Mesenchymal stem cell (in vitro differentiated cells and primary cell): ENCODE measurements at regions not wholly inside any gene's neighbourhood (a gene's known extent, or its start where the extent isn't known, plus 50 kb on each side); places are given as distances from the start of the nearest gene placed in this dataset.

Source experiments
- DNase-seq: peaks from one replicate; pipeline ENCODE4 v3.0.0-alpha.2; 2013
- H2AFZ ChIP-seq: one replicate; pipeline ENCODE4 v1.6.1; 2013; ENCODE audit warnings: low read depth, mild to moderate bottlenecking, control low read depth, inconsistent platforms, low read length, moderate library complexity
- H2AK5ac ChIP-seq: 2 replicates; pipeline ENCODE4 v1.6.1; 2013; ENCODE audit warnings: low read length, moderate library complexity, mild to moderate bottlenecking, inconsistent platforms; ENCODE audit not compliant: severe bottlenecking
- H2BK120ac ChIP-seq: one replicate; pipeline ENCODE4 v1.6.1; 2013; ENCODE audit warnings: low read depth, mild to moderate bottlenecking, inconsistent platforms, low read length, moderate library complexity
- H2BK12ac ChIP-seq, 2 experiments: one replicate each; pipeline ENCODE4 v1.6.1; 2013; ENCODE audit warnings: inconsistent platforms in 2 of 2, low read length in 2 of 2, mild to moderate bottlenecking in 2 of 2, moderate library complexity in 2 of 2, control low read depth in 1 of 2
- H2BK15ac ChIP-seq: one replicate; pipeline ENCODE4 v1.6.1; 2013; ENCODE audit warnings: mild to moderate bottlenecking, low read depth, inconsistent platforms; ENCODE audit not compliant: poor library complexity, severe bottlenecking
- H2BK5ac ChIP-seq: 2 replicates; pipeline ENCODE4 v1.6.1; 2013; ENCODE audit warnings: low read depth, mild to moderate bottlenecking, low read length, control low read depth, inconsistent platforms; ENCODE audit not compliant: poor library complexity, severe bottlenecking
- H3K14ac ChIP-seq, 2 experiments: one replicate each; pipeline ENCODE4 v1.6.1; 2013; ENCODE audit warnings: inconsistent platforms in 2 of 2, low read length in 2 of 2, control low read depth in 1 of 2, mild to moderate bottlenecking in 1 of 2, moderate library complexity in 1 of 2
- H3K18ac ChIP-seq, 2 experiments: one replicate each; pipeline ENCODE4 v1.6.1; 2013; ENCODE audit warnings: inconsistent platforms in 2 of 2, low read length in 2 of 2, control low read depth in 1 of 2, low read depth in 1 of 2, mild to moderate bottlenecking in 1 of 2
- H3K23ac ChIP-seq, 2 experiments: one replicate each; pipeline ENCODE4 v1.6.1; 2013; ENCODE audit warnings: inconsistent platforms in 2 of 2, low read length in 2 of 2, mild to moderate bottlenecking in 2 of 2, moderate library complexity in 2 of 2, control low read depth in 1 of 2
- H3K27ac ChIP-seq: 2 replicates; pipeline ENCODE4 v1.5.1; 2013; ENCODE audit warnings: mild to moderate bottlenecking, moderate library complexity, low read length, control low read depth, inconsistent platforms; ENCODE audit not compliant: poor library complexity, severe bottlenecking
- H3K27me3 ChIP-seq, 2 experiments: 2 replicates each; pipeline versions ENCODE4 v1.6.1 to v1.7.0; 2013; ENCODE audit warnings: low read length in 2 of 2, mild to moderate bottlenecking in 2 of 2, moderate library complexity in 2 of 2, control low read depth in 1 of 2, inconsistent platforms in 1 of 2; ENCODE audit not compliant: control insufficient read depth in 1 of 2, insufficient read depth in 1 of 2
- H3K36me3 ChIP-seq, 2 experiments: 2 replicates each; pipeline versions ENCODE4 v1.6.1 to v1.7.0; 2013; ENCODE audit warnings: low read length in 2 of 2, control low read depth in 1 of 2, inconsistent platforms in 1 of 2, low read depth in 1 of 2, mild to moderate bottlenecking in 1 of 2; ENCODE audit not compliant: insufficient read depth in 2 of 2, control insufficient read depth in 1 of 2
- H3K4ac ChIP-seq, 2 experiments: one replicate each; pipeline ENCODE4 v1.6.1; 2013; ENCODE audit warnings: inconsistent platforms in 2 of 2, low read length in 2 of 2, mild to moderate bottlenecking in 2 of 2, moderate library complexity in 2 of 2, control low read depth in 1 of 2, low read depth in 1 of 2
- H3K4me1 ChIP-seq: 2 replicates; pipeline ENCODE4 v1.6.1; 2013; ENCODE audit warnings: low read depth, low read length, control low read depth; ENCODE audit not compliant: control insufficient read depth, insufficient read depth
- H3K4me2 ChIP-seq: 2 replicates; pipeline ENCODE4 v1.6.1; 2013; ENCODE audit warnings: low read length, mild to moderate bottlenecking, inconsistent platforms; ENCODE audit not compliant: poor library complexity, severe bottlenecking
- H3K4me3 ChIP-seq, 2 experiments: 2 replicates each; pipeline versions ENCODE4 v1.5.1 to v1.7.0; 2013; ENCODE audit warnings: low read length in 2 of 2, mild to moderate bottlenecking in 2 of 2, control low read depth in 1 of 2, low read depth in 1 of 2; ENCODE audit not compliant: insufficient read depth in 1 of 2
- H3K79me1 ChIP-seq: replicated peaks from 2 replicates; pipeline ENCODE4 v1.6.1; 2013; ENCODE audit warnings: mild to moderate bottlenecking, control low read depth, low read length, inconsistent platforms; ENCODE audit not compliant: poor library complexity, severe bottlenecking
- H3K9ac ChIP-seq: 2 replicates; pipeline ENCODE4 v1.7.0; 2013; ENCODE audit warnings: mild to moderate bottlenecking, low read length, moderate library complexity
- H3K9me3 ChIP-seq: 2 replicates; pipeline ENCODE4 v1.7.0; 2013; ENCODE audit warnings: mild to moderate bottlenecking, low read length; ENCODE audit not compliant: control insufficient read depth
- H4K8ac ChIP-seq: one replicate; pipeline ENCODE4 v1.6.1; 2013; ENCODE audit warnings: inconsistent platforms, mild to moderate bottlenecking, low read length, moderate library complexity
- H4K91ac ChIP-seq: one replicate; pipeline ENCODE4 v1.6.1; 2013; ENCODE audit warnings: mild to moderate bottlenecking, low read length, inconsistent platforms
- WGBS: methylation state at CpG from one replicate; pipeline ENCODE4 v1.1.7; 2013; ENCODE audit warnings: mixed read lengths; 5-methylcytosine and 5-hydroxymethylcytosine counted together

GRCh38 chr5:142532781-142533176, 153.1 kb downstream of the FGF1 start:
- 98% methylated on average over 3 of the region's 4 CpGs for WGBS

GRCh38 chr5:142531977-142532780, 153.7 kb downstream of the FGF1 start:
- H3K27me3 ChIP-seq = no peaks in the 10 kb centered on the region
- H3K4ac ChIP-seq = no peak overlapping the region
- H3K14ac ChIP-seq = no peak overlapping the region
- no peak overlapping the region for H4K8ac ChIP-seq
- H3K9ac ChIP-seq = no peak overlapping the region
- 88% methylated on average over 8 of the region's 9 CpGs for WGBS
- H3K4me1 ChIP-seq = peaks cover 5% of the 10 kb centered on the region
- no peak overlapping the region for H2BK15ac ChIP-seq
- H2BK12ac ChIP-seq = no peak overlapping the region
- no peaks in the 10 kb centered on the region for H3K79me1 ChIP-seq
- no peak overlapping the region for H2AFZ ChIP-seq
- H3K36me3 ChIP-seq = peaks cover 0 to 8% of the 10 kb centered on the region in 2 experiments
- H3K18ac ChIP-seq = no peak overlapping the region
- no peak overlapping the region for H2BK120ac ChIP-seq
- H3K4me3 ChIP-seq = no peak overlapping the region
- no peak for DNase-seq
- peaks cover 12% of the 10 kb centered on the region for H3K9me3 ChIP-seq
- no peak overlapping the region for H2BK5ac ChIP-seq
- H3K27ac ChIP-seq = no peak overlapping the region
- no peak overlapping the region for H3K23ac ChIP-seq
- H2AK5ac ChIP-seq = no peak overlapping the region
- H3K4me2 ChIP-seq = no peak overlapping the region
- no peak overlapping the region for H4K91ac ChIP-seq

More at GRCh38 chr5:142532781-142533176, 153.1 kb downstream of the FGF1 start:
- Histone ChIP-seq H2BK12ac (peak overlapping the region in 1 of 2 experiments; percentile 98), H2AFZ (no peak overlapping the region), H3K9ac (no peak overlapping the region), H3K4ac (no peak overlapping the region), H2BK120ac (no peak overlapping the region), H3K4me3 (no peak overlapping the region), H3K18ac (no peak overlapping the region), H3K4me2 (no peak overlapping the region), H3K79me1 (no peaks in the 10 kb centered on the region), H3K4me1 (peaks cover 3% of the 10 kb centered on the region), H4K91ac (no peak overlapping the region), H4K8ac (no peak overlapping the region), H2AK5ac (no peak overlapping the region), H2BK15ac (no peak overlapping the region), H3K23ac (no peak overlapping the region), H3K27me3 (no peaks in the 10 kb centered on the region), H2BK5ac (no peak overlapping the region), H3K14ac (no peak overlapping the region), H3K27ac (no peak overlapping the region), H3K9me3 (peaks cover 12% of the 10 kb centered on the region), H3K36me3 (peaks cover 0 to 8% of the 10 kb centered on the region in 2 experiments)
- no peak for DNase-seq

GRCh38 chr5:142530904-142531303, 155.0 kb downstream of the FGF1 start:
- H3K27ac ChIP-seq = no peak overlapping the region
- no peak overlapping the region for H4K91ac ChIP-seq
- H3K79me1 ChIP-seq = no peaks in the 10 kb centered on the region
- no peak overlapping the region for H3K23ac ChIP-seq
- peaks cover 12% of the 10 kb centered on the region for H3K9me3 ChIP-seq
- DNase-seq = no peak
- H2BK15ac ChIP-seq = no peak overlapping the region
- H2BK12ac ChIP-seq = peak overlapping the region in 1 of 2 experiments; percentile 67
- no peak overlapping the region for H2AFZ ChIP-seq
- no peak overlapping the region for H3K4me2 ChIP-seq
- no peak overlapping the region for H2BK120ac ChIP-seq
- H3K4ac ChIP-seq = no peak overlapping the region
- H2AK5ac ChIP-seq = no peak overlapping the region
- H3K4me1 ChIP-seq = peaks cover 5% of the 10 kb centered on the region
- no peak overlapping the region for H3K9ac ChIP-seq
- H2BK5ac ChIP-seq = no peak overlapping the region
- H3K4me3 ChIP-seq = no peak overlapping the region
- no peak overlapping the region for H4K8ac ChIP-seq
- no peak overlapping the region for H3K14ac ChIP-seq
- H3K27me3 ChIP-seq = no peaks in the 10 kb centered on the region
- H3K36me3 ChIP-seq = peaks cover 0 to 8% of the 10 kb centered on the region in 2 experiments
- H3K18ac ChIP-seq = no peak overlapping the region
- WGBS = 100% methylated on average over 2 of the region's 4 CpGs

DNA sequence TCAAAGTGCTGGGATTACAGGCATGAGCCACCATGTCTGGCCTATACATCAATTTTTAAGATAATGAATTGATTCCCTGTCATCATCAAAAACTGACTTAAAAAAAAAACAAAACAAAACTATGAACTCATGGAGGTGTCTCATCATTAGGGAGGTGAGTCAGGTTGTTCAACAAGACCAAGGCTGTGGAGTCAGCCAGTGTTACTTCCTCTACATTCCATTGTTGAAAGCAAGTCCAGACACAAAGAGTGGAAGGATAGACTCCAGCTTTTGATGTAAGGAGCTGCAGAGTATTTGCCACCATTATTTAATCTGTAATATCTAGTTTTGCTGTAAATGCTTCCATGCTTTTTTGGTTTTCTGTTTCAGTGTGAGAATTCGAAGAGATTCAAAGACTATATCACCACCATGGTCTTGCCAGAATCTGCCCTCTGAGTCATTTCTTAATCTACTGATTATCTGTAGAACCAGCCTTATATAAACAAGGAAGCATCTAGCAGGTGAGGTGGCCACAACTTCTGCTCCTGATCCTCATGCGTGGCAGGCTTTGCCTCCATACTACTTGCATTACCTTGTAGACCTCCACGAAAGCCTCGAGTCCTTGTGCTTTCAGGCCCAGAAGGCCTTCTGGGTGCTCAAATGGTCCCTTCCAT, 156.1 kb downstream of the FGF1 start:
- Histone ChIP-seq H3K4me2 (no peak overlapping the region), H3K14ac (no peak overlapping the region), H3K18ac (peak overlapping the region in 1 of 2 experiments; percentile 9), H2BK15ac (peak overlapping the region; percentile 26), H2BK12ac (peak overlapping the region in 1 of 2 experiments; percentile 63), H2BK120ac (no peak overlapping the region), H3K36me3 (peaks cover 0 to 8% of the 10 kb centered on the region in 2 experiments), H3K27me3 (no peaks in the 10 kb centered on the region), H3K4me1 (peaks cover 5% of the 10 kb centered on the region), H3K4ac (peak overlapping the region in 1 of 2 experiments; percentile 35), H3K9ac (no peak overlapping the region), H2BK5ac (no peak overlapping the region), H4K8ac (peak overlapping the region; percentile 84), H3K4me3 (no peak overlapping the region), H3K79me1 (no peaks in the 10 kb centered on the region), H2AFZ (no peak overlapping the region), H3K9me3 (peaks cover 3% of the 10 kb centered on the region), H3K27ac (no peak overlapping the region), H4K91ac (peak overlapping the region; percentile 43), H2AK5ac (peak overlapping the region; percentile 20), H3K23ac (no peak overlapping the region)
- WGBS = 87% methylated on average over 4 of the region's 4 CpGs
- no peak for DNase-seq
